ENCODE measurements at regions not wholly inside any gene's neighbourhood (a gene's known extent, or its start where the extent isn't known, plus 50 kb on each side); places are given as distances from the start of the nearest gene placed in this dataset.

- Histone ChIP-seq H3K27ac (ENCODE audit: low read depth, low read length) (no peak overlapping the region), H3K9me3 (ENCODE audit: control insufficient read depth in 1 of 2, insufficient read depth in 1 of 2, low read depth in 1 of 2, low read length in 2 of 2) (no peaks in the 10 kb centered on the region), H3K4me3 (replicated peaks in 1 of 2; ENCODE audit: low read depth in 1 of 2, low read length in 2 of 2) (no peak overlapping the region), H3K9ac (ENCODE audit: low read length) (no peak overlapping the region), H3K79me2 (ENCODE audit: insufficient read depth, low read length) (no peaks in the 10 kb centered on the region), H3K4me2 (ENCODE audit: low read length) (no peak overlapping the region), H3K9me2 (ENCODE audit: insufficient read depth) (no peaks in the 10 kb centered on the region), H2AFZ (ENCODE audit: low read depth, low read length, poor library complexity, severe bottlenecking) (no peak overlapping the region), H4K20me1 (ENCODE audit: insufficient read depth) (no peaks in the 10 kb centered on the region), H3K27me3 (ENCODE audit: insufficient read depth, low read length) (peaks cover 13% of the 10 kb centered on the region; the same call in 1 of the 2 replicates), H3K4me1 (ENCODE audit: control insufficient read depth in 1 of 2, insufficient read depth in 2 of 2, low read length in 2 of 2) (no peaks in the 10 kb centered on the region), H3K36me3 (ENCODE audit: control insufficient read depth in 1 of 2, insufficient read depth in 2 of 2, low read length in 2 of 2) (no peaks in the 10 kb centered on the region)
- ChIA-PET CTCF (no interaction called here), RAD21 (ENCODE audit: low non-redundant PET in 1 of 2, low total read pairs in 2 of 2, uncharacterized antibody in 2 of 2, unreplicated experiment in 2 of 2) (no interaction called here), POLR2A (no interaction called here)
- TF ChIP-seq TCF7L2 (IDR thresholded peaks at IDR 0.05; ENCODE audit: borderline replicate concordance, extremely low read depth, insufficient read depth, insufficient read length) (no peak), EZH2 (IDR thresholded peaks at IDR 0.05) (no peak), ZBTB33 (IDR thresholded peaks at IDR 0.05; ENCODE audit: extremely low read depth, insufficient replicate concordance, low read length) (no peak), ZFX (IDR thresholded peaks at IDR 0.05) (no peak), POLR2AphosphoS5 (IDR thresholded peaks at IDR 0.05; ENCODE audit: low read depth, low read length) (no peak), FOSL1 (IDR thresholded peaks at IDR 0.05; ENCODE audit: low read depth) (no peak), YY1 (IDR thresholded peaks at IDR 0.05; ENCODE audit: extremely low read depth, insufficient replicate concordance, low read depth, low read length) (no peak), SP1 (IDR thresholded peaks at IDR 0.05; ENCODE audit: low read depth) (no peak), EZH2phosphoT487 (IDR thresholded peaks at IDR 0.05; ENCODE audit: borderline replicate concordance) (no peak), CEBPB (IDR thresholded peaks at IDR 0.05; ENCODE audit: low read depth) (no peak), RAD21 (IDR thresholded peaks at IDR 0.05; ENCODE audit: low read depth) (no peak), REST (IDR thresholded peaks at IDR 0.05; ENCODE audit: low read depth) (no peak), POLR2A (IDR thresholded peaks at IDR 0.05; ENCODE audit: borderline replicate concordance, extremely low read depth, insufficient read depth, insufficient read length) (no peak), EGR1 (IDR thresholded peaks at IDR 0.05; ENCODE audit: low read depth) (no peak), SRF (IDR thresholded peaks at IDR 0.05; ENCODE audit: low read depth) (no peak), ELF1 (IDR thresholded peaks at IDR 0.05; ENCODE audit: borderline replicate concordance, low read depth) (no peak)
- TF ChIP-seq, protein P1, sequence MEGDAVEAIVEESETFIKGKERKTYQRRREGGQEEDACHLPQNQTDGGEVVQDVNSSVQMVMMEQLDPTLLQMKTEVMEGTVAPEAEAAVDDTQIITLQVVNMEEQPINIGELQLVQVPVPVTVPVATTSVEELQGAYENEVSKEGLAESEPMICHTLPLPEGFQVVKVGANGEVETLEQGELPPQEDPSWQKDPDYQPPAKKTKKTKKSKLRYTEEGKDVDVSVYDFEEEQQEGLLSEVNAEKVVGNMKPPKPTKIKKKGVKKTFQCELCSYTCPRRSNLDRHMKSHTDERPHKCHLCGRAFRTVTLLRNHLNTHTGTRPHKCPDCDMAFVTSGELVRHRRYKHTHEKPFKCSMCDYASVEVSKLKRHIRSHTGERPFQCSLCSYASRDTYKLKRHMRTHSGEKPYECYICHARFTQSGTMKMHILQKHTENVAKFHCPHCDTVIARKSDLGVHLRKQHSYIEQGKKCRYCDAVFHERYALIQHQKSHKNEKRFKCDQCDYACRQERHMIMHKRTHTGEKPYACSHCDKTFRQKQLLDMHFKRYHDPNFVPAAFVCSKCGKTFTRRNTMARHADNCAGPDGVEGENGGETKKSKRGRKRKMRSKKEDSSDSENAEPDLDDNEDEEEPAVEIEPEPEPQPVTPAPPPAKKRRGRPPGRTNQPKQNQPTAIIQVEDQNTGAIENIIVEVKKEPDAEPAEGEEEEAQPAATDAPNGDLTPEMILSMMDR (IDR thresholded peaks at IDR 0.05 in 2 of 3, conservative IDR thresholded peaks at IDR 0.05 in 1 of 3; ENCODE audit: borderline replicate concordance in 1 of 3, insufficient read depth in 1 of 3, low read depth in 2 of 3, low read length in 2 of 3): no peak
- TF ChIP-seq, protein P2, sequence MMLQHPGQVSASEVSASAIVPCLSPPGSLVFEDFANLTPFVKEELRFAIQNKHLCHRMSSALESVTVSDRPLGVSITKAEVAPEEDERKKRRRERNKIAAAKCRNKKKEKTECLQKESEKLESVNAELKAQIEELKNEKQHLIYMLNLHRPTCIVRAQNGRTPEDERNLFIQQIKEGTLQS (IDR thresholded peaks at IDR 0.05): no peak
- intact Hi-C loops (cut with micrococcal nuclease): no loop called here
- no TSS peak for BruUV-seq (replicated peaks)
- no peak for ATAC-seq
- DNase-seq (ENCODE audit: low read depth, low spot score): no peak
Measured at GRCh38 chr5:67876371-67876770, 339.2 kb upstream of the PIK3R1 start.
